PC-3 (cell line): ENCODE measurements at regions not wholly inside any gene's neighbourhood (a gene's known extent, or its start where the extent isn't known, plus 50 kb on each side); places are given as distances from the start of the nearest gene placed in this dataset.

Source experiments
- CTCF ChIP-seq: fragments of 300-600 bp; sonication (generic); conservative IDR thresholded peaks from 2 replicates; pipeline ENCODE4 v1.5.1; 2017; ENCODE audit warnings: antibody characterized with exemption, low read depth, mild to moderate bottlenecking, low read length
- EZH2phosphoT487 ChIP-seq: fragments of 300-600 bp; sonication (generic); IDR thresholded peaks from 2 replicates; pipeline ENCODE4 v1.6.1; 2018; ENCODE audit warnings: mild to moderate bottlenecking, antibody characterized with exemption, low read length, borderline replicate concordance

DNA sequence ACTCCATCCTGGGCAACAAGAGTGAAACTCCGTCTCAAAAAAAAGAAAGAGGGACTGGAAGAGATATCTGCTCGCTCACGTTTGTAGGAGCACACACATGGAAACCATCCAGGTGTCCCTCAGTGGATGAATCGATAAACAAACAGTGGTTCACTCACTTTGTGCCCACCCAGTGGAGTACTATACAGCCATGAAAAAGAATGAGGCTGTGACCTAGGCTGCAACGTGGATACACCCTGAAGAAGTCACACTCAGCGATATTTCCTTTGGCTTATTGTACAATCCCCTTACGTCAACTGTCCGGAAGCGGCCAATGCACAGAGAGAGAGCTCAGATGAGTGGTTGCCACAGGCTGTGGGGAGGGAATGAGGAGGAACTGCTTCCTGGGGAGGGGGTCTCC, 82.3 kb upstream of the PPP2R3B start:
- TF ChIP-seq EZH2phosphoT487 (no peak), CTCF (no peak)
